HCT116 (cell line): ENCODE measurements at regions not wholly inside any gene's neighbourhood (a gene's known extent, or its start where the extent isn't known, plus 50 kb on each side); places are given as distances from the start of the nearest gene placed in this dataset.
"Not testable (repeated sequence)": the region's sequence is repeated elsewhere in the genome, so short reads cannot be mapped to it uniquely, and the experiment has no call there.

ENCODE experiments used
- ATAC-seq: fragments of 200-7000 bp; cut with Tn5 transposase; 2 replicates; pipeline ENCODE4 v1.9.1; 2020; ENCODE audit warnings: mild to moderate bottlenecking, moderate library complexity
- BruUV-seq: library from RNA; stranded (reverse); fragments of 400-500 nt; replicated peaks from 2 replicates; lab custom pipeline; 2021; lab: Mats Ljungman, UMichigan
- CTCF ChIA-PET: fragments of 300-600 bp; sonication (Branson Sonifier 250); formaldehyde crosslinking; loops from one replicate; lab custom pipeline; 2021; ENCODE audit warnings: antibody characterized with exemption; lab: Charles Lee
- POLR2A ChIA-PET: fragments of 300-600, 350-600 bp; sonication (Branson Sonifier 250); formaldehyde crosslinking; loops from one replicate; lab custom pipeline; 2021; ENCODE audit warnings: antibody characterized with exemption; lab: Charles Lee
- RAD21 ChIA-PET, 2 experiments: fragments of 300-600 bp; sonication (Branson Sonifier 250); formaldehyde crosslinking; loops; one replicate each; lab custom pipeline; 2023; ENCODE audit warnings: low total read pairs in 2 of 2; ENCODE audit not compliant: uncharacterized antibody in 2 of 2, unreplicated experiment in 2 of 2, low non-redundant PET in 1 of 2; lab: Charles Lee
- DNase-seq: peaks from one replicate; pipeline ENCODE4 v3.0.0-alpha.2; 2010; ENCODE audit warnings: low read depth, low spot score
- H2AFZ ChIP-seq: fragments of 200-600 bp; shearing (Covaris generic), sonication (generic); 2 replicates; pipeline ENCODE4 v1.6.1; 2017; ENCODE audit warnings: low read depth, mixed run types, mixed read lengths, antibody characterized with exemption, low read length; ENCODE audit not compliant: poor library complexity, severe bottlenecking
- H3K27ac ChIP-seq: 2 replicates; pipeline ENCODE4 v1.5.1; 2012; ENCODE audit warnings: low read depth, low read length
- H3K27me3 ChIP-seq: fragments of 200-600 bp; sonication (generic); 2 replicates; pipeline ENCODE4 v1.6.1; 2016; ENCODE audit warnings: mixed run types, low read length, mixed read lengths; ENCODE audit not compliant: insufficient read depth
- H3K36me3 ChIP-seq, 2 experiments: fragments of 200-500 bp in 1 of 2; fragments of 200-600 bp in 1 of 2; sonication (Bioruptor generic) in 1 of 2; sonication (generic) in 1 of 2; 2 replicates each; pipeline versions ENCODE4 v1.5.1 to v1.6.1; 2014 to 2016; ENCODE audit warnings: low read length in 2 of 2, inconsistent platforms in 1 of 2, mixed read lengths in 1 of 2, mixed run types in 1 of 2; ENCODE audit not compliant: insufficient read depth in 2 of 2, control insufficient read depth in 1 of 2
- H3K4me1 ChIP-seq, 2 experiments: fragments of 200-600 bp in 1 of 2; sonication (generic) in 1 of 2; 2 replicates each; pipeline versions ENCODE4 v1.5.1 to v1.6.1; 2012 to 2017; ENCODE audit warnings: low read length in 2 of 2, inconsistent platforms in 1 of 2, mild to moderate bottlenecking in 1 of 2, mixed read lengths in 1 of 2, mixed run types in 1 of 2, moderate library complexity in 1 of 2; ENCODE audit not compliant: insufficient read depth in 2 of 2, control insufficient read depth in 1 of 2
- H3K4me2 ChIP-seq: fragments of 200-600 bp; sonication (generic); 2 replicates; pipeline ENCODE4 v1.6.1; 2017; ENCODE audit warnings: mixed run types, low read length, mixed read lengths
- H3K4me3 ChIP-seq, 2 experiments: fragments of 200-600 bp in 1 of 2; sonication (generic) in 1 of 2; replicated peaks in 1 of 2; 2 replicates each; pipeline ENCODE4 v1.5.1; 2011 to 2016; ENCODE audit warnings: low read length in 2 of 2, control low read depth in 1 of 2, low read depth in 1 of 2, mild to moderate bottlenecking in 1 of 2, mixed read lengths in 1 of 2, mixed run types in 1 of 2
- H3K79me2 ChIP-seq: fragments of 200-600 bp; sonication (generic); 2 replicates; pipeline ENCODE4 v1.6.1; 2017; ENCODE audit warnings: mild to moderate bottlenecking, mixed run types, low read length, moderate library complexity, mixed read lengths; ENCODE audit not compliant: insufficient read depth
- H3K9ac ChIP-seq: fragments of 200-600 bp; sonication (generic); 2 replicates; pipeline ENCODE4 v1.6.1; 2016; ENCODE audit warnings: low read length, mixed read lengths
- H3K9me2 ChIP-seq: fragments of 200-600 bp; sonication (generic), shearing (Covaris generic); 2 replicates; pipeline ENCODE4 v1.6.1; 2017; ENCODE audit warnings: mixed run types, mild to moderate bottlenecking, moderate library complexity; ENCODE audit not compliant: insufficient read depth
- H3K9me3 ChIP-seq, 2 experiments: fragments of 200-500 bp in 1 of 2; fragments of 200-600 bp in 1 of 2; sonication (Bioruptor generic) in 1 of 2; sonication (generic) in 1 of 2; 2 replicates each; pipeline ENCODE4 v1.6.1; 2014 to 2017; ENCODE audit warnings: low read length in 2 of 2, mixed read lengths in 2 of 2, inconsistent platforms in 1 of 2, low read depth in 1 of 2, mild to moderate bottlenecking in 1 of 2, mixed run types in 1 of 2, moderate library complexity in 1 of 2; ENCODE audit not compliant: control insufficient read depth in 1 of 2, insufficient read depth in 1 of 2
- H4K20me1 ChIP-seq: fragments of 200-600 bp; sonication (generic), shearing (Covaris generic); 2 replicates; pipeline ENCODE4 v1.6.1; 2017; ENCODE audit warnings: mixed run types, mild to moderate bottlenecking, moderate library complexity; ENCODE audit not compliant: insufficient read depth
- CBX3 ChIP-seq: IDR thresholded peaks from 2 replicates; pipeline ENCODE4 v1.6.1; 2012; ENCODE audit warnings: low read depth
- CEBPB ChIP-seq: IDR thresholded peaks from 2 replicates; pipeline ENCODE4 v1.6.1; 2012; ENCODE audit warnings: low read depth
- ELF1 ChIP-seq: IDR thresholded peaks from 2 replicates; pipeline ENCODE4 v1.6.1; 2012; ENCODE audit warnings: low read depth, borderline replicate concordance
- EZH2phosphoT487 ChIP-seq: fragments of 200-600 bp; IDR thresholded peaks from 2 replicates; pipeline ENCODE4 v1.6.1; 2018; ENCODE audit warnings: antibody characterized with exemption, borderline replicate concordance
- FOSL1 ChIP-seq: IDR thresholded peaks from 2 replicates; pipeline ENCODE4 v1.6.1; 2012; ENCODE audit warnings: low read depth
- JUND ChIP-seq: IDR thresholded peaks from 2 replicates; pipeline ENCODE4 v1.6.1; 2012
- POLR2A ChIP-seq: IDR thresholded peaks from 2 replicates; pipeline ENCODE4 v1.7.0; 2011; ENCODE audit warnings: borderline replicate concordance; ENCODE audit not compliant: insufficient read depth, insufficient read length; ENCODE audit errors: extremely low read depth
- SIN3A ChIP-seq: IDR thresholded peaks from 2 replicates; pipeline ENCODE4 v1.6.1; 2012; ENCODE audit warnings: low read depth
- TCF7L2 ChIP-seq: IDR thresholded peaks from 2 replicates; pipeline ENCODE4 v1.7.0; 2011; ENCODE audit warnings: borderline replicate concordance, inconsistent platforms; ENCODE audit not compliant: insufficient read depth, insufficient read length; ENCODE audit errors: extremely low read depth
- intact Hi-C: fragments of 100-400 bp; cut with micrococcal nuclease; formaldehyde crosslinking; loops from 2 replicates; pipeline ENCODE4 v1.10.0; 2022
- TF ChIP-seq, protein P1 (sequence below): IDR thresholded peaks from 2 replicates; pipeline ENCODE4 v1.6.1; 2011; ENCODE audit warnings: mild to moderate bottlenecking, low read length, moderate library complexity; ENCODE audit not compliant: insufficient replicate concordance; ENCODE audit errors: extremely low read depth

DNA sequence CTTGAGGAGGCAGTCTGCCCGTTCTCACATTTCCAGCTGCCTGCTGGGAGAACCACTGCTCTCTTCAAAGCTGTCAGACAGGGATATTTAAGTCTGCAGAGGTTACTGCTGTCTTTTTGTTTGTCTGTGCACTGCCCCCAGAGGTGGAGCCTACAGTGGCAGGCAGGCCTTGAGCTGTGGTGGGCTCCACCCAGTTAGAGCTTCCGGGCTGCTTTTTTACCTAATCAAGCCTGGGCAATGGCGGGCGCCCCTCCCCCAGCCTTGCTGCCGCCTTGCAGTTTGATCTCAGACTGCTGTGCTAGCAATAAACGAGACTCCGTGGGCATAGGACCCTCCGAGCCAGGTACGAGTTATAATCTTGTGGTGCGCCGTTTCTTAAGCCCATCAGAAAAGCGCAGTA lies 414.6 kb upstream of the GRIN3A start:
- RAD21 ChIA-PET, H3K27me3 ChIP-seq, H3K27ac ChIP-seq, H3K4me3 ChIP-seq, H3K79me2 ChIP-seq, POLR2A ChIA-PET, CTCF ChIA-PET, ATAC-seq, H2AFZ ChIP-seq, DNase-seq, H3K4me1 ChIP-seq, H4K20me1 ChIP-seq, H3K9ac ChIP-seq, H3K36me3 ChIP-seq, BruUV-seq, H3K9me2 ChIP-seq, H3K4me2 ChIP-seq, intact Hi-C loops: not testable (repeated sequence)
- H3K9me3 ChIP-seq: peaks cover 4 to 14% of the 10 kb centered on the region in 2 experiments; a peak in 3 of 4 replicates

DNA sequence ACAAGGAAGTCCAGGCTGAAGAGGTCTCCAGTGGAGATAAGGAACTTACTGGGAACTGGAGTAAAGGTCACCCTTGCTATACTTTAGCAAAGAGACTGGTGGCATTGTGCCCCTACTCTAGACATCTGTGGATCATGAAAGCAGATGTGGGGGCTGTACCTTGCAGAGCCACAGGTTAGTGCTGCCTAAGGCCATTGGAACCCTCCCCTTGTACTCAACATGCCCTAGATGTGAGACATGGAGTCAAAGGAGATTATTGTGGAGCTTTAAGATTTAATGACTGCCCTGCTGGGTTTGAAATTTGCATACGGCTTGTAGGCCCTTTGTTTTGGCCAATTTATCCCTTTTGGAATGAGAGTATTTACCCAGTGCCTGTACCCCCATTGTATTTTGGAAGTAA lies 397.3 kb upstream of the GRIN3A start:
- CTCF ChIA-PET: no interaction called here
- BruUV-seq: no TSS peak
- RAD21 ChIA-PET: no interaction called here
- POLR2A ChIA-PET: no interaction called here
- Histone ChIP-seq H3K36me3 (no peaks in the 10 kb centered on the region), H3K9me2 (no peaks in the 10 kb centered on the region), H3K4me3 (no peak overlapping the region), H3K4me2 (no peak overlapping the region), H4K20me1 (no peaks in the 10 kb centered on the region), H3K27me3 (no peaks in the 10 kb centered on the region), H3K9ac (no peak overlapping the region), H2AFZ (no peak overlapping the region), H3K4me1 (no peaks in the 10 kb centered on the region), H3K27ac (no peak overlapping the region), H3K79me2 (no peaks in the 10 kb centered on the region), H3K9me3 (peaks cover 3 to 4% of the 10 kb centered on the region in 2 experiments; a peak in 2 of 4 replicates)
- TF ChIP-seq TCF7L2 (no peak), SIN3A (no peak), POLR2A (no peak), EZH2phosphoT487 (no peak), JUND (no peak), CEBPB (no peak), ELF1 (no peak), FOSL1 (no peak), CBX3 (no peak)
- TF ChIP-seq, protein P1, sequence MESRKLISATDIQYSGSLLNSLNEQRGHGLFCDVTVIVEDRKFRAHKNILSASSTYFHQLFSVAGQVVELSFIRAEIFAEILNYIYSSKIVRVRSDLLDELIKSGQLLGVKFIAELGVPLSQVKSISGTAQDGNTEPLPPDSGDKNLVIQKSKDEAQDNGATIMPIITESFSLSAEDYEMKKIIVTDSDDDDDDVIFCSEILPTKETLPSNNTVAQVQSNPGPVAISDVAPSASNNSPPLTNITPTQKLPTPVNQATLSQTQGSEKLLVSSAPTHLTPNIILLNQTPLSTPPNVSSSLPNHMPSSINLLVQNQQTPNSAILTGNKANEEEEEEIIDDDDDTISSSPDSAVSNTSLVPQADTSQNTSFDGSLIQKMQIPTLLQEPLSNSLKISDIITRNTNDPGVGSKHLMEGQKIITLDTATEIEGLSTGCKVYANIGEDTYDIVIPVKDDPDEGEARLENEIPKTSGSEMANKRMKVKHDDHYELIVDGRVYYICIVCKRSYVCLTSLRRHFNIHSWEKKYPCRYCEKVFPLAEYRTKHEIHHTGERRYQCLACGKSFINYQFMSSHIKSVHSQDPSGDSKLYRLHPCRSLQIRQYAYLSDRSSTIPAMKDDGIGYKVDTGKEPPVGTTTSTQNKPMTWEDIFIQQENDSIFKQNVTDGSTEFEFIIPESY: no peak
- DNase-seq (no peak), ATAC-seq (no peak)
- intact Hi-C loops: no loop called here
